HG03159 (cell line): ENCODE measurements at regions not wholly inside any gene's neighbourhood (a gene's known extent, or its start where the extent isn't known, plus 50 kb on each side); places are given as distances from the start of the nearest gene placed in this dataset.
A peak's percentile ranks its signal among the peaks of the same experiment; 100 is the strongest.

Experiments used
- ATAC-seq: cut with Tn5 transposase; IDR thresholded peaks from one replicate; pipeline ENCODE4 v1.9.1; 2021; ENCODE audit warnings: mild to moderate bottlenecking, moderate library complexity; ENCODE audit not compliant: unreplicated experiment

DNA sequence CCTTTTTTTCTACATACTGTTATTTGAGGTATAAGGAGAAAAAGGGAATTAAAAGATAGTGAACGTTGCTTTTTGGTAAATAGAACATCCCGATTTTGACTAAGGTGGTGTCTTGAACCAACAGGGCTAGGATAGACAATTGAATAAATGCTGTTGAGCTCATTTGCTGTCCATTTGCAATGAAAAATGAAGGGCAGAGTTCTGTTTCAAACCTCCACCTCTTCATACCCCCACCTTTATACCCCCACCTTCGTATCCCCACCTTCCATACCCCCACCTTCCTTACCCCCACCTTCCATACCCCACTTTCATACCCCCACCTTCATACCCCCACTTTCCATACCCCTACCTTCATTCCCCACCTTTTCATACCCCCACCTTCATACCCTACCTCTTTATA is 93.4 kb upstream of the NAA20 start:
- no peak for ATAC-seq

DNA sequence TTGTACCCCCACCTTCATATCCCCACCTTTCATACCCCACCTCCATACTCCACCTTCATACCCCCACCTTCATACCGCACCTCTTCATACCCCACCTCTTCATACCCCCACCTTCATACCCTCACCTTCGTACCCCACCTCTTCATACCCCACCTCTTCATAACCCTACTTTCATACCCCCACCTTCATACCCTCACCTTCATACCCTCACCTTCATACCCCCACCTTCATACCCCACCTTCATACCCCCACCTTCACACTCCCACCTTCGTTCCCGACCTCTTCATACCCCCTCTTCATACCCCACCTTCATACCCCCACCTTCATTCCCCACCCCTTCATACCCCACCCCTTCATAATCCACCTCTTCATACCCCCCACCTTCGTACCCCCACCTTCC is 92.9 kb upstream of the NAA20 start:
- ATAC-seq, result no peak

DNA sequence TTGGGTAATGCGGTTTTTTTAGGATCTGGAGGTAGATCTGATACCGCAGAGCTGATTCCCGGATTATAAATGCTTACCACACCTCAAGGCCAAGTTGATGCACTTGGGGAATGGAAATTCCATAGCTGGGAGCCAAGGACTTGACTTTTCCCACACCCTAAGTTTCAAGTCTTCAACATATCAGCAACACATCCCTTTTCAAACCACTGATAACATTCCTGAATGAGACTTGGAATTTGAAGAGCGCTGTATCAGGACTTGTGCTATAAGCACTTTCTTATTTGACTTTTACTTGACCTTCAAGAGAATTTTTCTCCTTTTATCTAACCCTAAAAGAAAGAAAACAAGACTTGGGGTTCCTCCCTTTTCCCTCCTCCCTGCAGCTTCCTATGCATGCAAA is 90.6 kb upstream of the NAA20 start:
- no peak for ATAC-seq

DNA sequence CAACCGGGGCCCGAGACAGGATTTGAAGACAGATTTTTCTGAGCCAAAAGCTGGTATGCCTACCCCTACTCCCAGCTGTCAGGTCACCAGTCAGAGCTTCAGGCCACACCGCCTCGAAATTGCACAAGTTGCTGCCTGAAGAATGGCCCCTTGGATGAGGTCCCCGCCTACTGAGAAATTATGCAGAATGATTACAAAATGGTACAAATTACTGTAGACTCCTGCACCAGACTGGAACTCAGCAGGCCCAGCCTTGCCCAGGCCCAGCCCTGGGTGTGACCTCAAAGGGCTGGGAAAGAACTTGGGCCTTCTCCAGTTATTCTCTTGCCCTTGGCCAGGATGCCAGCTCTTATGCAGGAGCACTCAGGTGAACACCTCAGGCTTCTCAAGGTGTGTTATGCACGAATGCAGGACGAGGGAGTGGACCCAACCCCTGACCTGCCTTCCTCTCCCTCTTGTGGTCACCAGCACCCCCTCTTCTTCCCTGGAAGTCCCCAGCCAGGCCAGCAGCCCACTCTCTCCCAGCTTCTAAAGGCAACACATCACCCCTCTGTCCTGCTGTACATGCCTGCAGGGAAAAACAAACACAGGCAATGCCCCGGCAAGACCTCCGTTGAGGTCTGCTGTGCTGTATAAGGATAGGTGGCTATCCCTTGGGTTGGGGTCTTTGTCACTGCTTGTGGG is 88.7 kb upstream of the NAA20 start:
- ATAC-seq, result no peak

DNA sequence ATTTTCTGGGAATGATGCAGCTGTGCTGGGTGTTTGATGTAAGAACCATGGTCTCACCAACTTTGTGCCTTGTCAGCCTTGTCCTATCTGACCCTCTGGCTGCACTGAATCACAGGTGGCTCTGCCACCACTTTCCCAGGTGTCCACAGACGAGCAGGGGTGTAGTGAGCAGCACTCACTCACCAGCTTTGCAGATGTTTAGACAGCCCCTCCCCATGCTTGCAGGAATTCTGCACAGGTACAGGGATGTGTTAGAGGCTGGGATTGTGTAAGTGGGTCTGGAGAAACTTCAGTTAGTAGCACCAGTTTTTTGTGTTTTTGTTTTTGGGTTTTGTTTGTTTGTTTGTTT is 88.2 kb upstream of the NAA20 start:
- no peak for ATAC-seq

DNA sequence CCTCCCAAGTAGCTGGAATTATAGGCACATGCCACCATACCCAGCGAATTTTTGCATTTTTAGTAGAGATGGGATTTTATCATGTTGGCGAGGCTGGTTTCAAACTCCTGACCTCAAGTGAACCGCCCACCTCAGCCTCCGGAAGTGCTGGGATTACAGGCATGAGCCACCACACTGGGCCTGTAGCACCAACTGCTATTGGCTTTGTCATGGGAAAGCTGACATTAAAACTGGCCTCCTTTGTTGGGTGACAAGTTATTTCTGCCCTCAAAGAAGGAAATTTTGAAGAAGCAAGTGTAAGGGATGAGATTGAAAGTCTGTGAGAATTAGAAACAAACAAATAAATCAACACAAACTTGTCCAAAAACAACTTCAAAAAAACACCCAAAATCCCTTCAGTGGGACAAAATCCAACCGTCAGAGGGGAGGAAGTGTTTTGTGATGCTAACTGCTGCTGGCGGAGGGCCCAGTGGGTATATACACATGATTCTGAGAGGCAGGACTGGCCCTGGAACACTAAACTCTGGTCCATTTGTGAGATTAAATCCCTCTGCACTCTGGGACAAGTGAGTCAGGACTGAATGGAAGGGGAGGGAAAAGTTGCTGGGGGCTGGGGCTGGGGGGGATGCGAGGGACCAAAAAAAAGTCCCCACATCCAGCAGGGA is 87.5 kb upstream of the NAA20 start:
- ATAC-seq, result no peak

DNA sequence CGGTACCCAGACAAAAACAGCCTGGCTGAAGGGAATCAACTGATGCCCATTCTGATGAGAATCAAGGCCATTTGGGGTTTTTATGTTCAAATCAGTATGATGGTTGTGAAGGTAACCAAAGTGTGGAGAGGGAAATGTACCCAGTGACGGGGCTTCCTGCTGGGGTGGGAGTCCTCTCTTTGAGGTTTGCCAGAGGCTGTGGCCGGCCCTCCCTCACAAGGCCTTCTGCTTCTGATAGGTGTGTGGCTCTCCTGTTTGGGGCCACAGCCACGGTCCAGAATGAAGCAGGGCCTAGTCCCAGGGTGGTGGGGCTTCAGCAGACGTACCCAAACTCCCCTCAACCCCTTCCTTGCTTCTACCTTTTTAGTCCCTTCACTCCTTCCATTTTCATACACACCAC is 86.7 kb upstream of the NAA20 start:
- no peak for ATAC-seq

DNA sequence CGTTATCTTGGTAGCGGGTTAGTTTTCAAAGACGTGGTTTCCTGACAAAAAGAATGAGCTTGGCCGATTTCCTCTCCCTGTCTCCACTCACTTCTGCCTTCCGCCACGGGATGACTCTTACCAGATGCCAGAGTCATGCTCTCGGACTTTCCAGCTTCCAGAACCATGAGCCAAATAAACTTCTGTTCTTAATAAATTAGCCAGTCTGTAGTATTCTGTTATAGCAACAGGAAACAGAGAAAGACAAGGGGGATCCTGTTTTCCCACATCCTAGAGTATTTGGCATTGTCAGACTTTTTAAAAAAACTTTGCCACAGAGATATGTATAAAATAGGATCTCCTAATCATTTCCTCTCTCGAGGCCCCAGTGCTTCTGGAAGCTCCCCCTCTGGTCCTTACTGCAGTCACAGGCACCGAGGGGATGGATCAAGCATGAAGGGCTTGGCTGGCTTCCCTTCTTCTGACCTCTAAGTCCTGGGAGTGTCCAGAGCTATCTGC is 84.9 kb upstream of the NAA20 start:
- no peak for ATAC-seq

DNA sequence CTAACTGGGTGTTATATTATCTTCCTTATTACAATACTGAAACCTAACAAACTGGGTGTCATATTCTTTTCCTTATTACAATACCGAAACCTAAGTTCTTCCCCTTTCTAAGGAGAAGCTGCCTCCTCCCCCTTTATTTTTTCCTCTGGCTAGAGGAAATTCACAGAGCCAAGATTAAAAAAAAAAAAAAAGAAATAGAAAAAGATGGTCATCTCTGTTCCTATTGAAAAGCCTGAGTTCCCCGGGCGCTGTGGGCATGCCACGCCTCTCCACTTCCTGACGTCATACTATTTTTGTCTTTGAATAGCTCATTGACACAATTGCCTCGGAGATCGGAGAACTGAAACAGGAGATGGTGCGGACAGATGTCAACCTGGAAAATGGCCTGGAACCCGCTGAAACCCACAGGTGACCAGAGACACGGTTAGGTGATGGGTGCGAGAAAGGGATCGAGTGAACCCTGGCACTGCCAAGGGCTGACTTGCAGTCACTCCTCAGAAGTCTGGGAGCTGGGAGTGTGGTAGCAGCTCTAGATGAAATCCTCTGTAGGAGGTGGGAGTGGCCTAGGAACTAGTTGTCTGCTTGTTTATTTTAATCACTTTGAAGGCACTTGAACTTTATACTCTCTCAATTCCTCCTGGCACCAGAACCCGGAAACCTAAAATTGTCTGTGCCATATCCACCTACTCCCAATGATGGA is 82.2 kb upstream of the NAA20 start:
- ATAC-seq, result no peak

DNA sequence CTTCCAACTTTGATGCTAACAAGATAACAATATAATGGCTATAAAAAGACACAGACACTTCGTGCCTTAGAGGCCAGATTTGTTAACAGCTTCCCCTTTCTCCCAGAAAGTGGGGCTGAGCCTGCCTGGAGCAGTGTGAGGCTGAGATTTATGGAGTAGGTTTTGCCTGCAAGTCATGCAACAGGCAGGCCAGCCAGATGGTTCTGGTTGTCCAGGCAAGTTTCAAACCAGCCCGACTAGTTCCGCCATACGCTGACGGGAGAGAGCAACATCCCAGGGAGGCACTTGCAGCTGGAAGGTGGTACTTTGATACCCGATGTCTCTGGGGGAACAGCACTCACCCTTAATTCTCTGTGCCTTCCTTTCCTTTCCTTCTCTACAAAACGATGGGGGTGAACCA is 81.3 kb upstream of the NAA20 start:
- no peak for ATAC-seq

DNA sequence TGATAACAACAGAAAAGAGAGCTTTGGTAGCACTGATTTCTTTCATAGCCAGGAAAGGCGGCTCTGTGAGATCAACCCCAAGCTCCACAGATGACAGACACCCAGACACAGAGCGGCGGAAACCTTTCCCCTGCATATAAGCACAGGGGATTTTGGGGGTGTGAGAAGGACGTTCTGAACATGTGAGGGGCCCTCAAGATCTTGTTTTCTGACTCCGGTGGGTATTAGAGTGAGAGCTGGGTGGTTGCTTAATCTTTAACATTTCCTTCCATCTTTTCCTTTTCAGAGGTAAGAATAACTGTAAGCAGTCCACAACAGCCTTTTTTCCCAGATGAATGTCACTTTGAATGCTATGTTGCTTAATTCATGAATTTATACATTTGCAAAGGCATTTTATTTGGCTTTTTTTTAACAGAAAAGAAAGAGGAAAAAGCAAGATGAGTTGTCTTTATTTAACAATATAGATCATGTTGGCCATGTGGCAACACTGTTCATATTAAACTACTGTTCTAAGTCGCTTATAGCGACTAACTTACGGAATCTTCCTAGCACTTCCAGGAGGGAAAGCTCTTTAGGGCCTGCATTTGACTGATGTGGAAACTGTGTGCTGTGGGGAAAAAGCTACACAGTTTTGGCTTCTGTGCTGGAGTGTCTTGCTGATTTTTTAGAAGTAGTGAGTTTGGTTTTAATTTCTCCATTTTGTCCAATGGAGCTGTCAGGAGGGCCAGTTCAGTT is 80.5 kb upstream of the NAA20 start:
- ATAC-seq, result no peak

DNA sequence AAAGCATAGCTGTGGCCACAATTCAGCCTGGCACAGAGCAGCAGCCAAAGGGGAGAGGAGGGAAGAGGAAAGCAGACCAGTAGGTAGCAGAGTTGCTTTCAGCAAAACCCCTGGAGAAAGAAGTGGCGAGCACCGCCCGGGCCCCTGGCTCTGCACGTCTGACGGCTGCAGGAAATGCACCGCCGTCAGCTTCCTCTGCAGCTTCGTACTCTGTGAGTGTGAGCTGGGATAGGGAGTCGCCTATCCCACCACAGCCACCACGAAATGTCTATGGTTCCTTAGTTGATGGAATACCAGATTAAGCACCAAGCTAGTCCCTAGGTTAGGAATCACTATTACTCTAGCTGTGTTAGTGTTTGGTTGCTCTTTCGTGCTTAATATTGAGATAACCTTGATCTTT is 79.9 kb upstream of the NAA20 start:
- no peak for ATAC-seq

DNA sequence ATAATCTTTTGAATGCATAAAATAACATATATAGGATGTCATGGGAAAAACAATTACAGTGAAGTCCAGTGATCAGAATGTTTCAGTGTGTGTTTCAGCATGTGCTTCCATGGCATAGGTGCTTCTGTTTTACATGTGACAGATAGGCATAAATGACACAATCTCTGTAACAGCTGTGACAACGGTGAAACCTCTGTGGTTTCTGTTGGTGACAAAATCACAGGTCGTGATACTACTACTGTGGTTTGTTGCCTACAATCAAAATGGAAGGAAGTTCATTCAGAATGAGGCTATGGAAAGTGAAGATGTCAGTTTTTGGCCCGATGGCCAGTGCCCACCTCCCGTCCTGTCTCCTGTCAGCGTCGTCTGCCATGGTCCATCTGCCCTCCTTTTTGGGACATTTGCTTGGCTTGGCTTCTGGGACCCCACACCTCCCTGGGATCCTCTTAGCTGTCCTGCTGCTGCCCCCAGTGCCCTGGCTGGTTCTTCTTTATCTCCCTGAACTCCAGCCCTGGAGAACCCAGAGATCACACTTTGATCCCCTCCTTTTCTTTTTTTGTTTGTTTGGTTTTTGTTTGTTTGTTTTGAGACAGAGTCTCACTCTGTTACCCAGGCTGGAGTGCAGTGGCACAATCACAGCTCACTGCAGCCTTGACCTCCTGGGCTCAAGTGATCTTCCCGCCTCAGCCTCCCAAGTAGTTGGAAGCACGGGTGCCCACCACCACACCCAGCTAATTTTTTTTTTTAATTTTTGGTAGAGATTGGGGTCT is 79.3 kb upstream of the NAA20 start:
- peak; percentile 94 for ATAC-seq

DNA sequence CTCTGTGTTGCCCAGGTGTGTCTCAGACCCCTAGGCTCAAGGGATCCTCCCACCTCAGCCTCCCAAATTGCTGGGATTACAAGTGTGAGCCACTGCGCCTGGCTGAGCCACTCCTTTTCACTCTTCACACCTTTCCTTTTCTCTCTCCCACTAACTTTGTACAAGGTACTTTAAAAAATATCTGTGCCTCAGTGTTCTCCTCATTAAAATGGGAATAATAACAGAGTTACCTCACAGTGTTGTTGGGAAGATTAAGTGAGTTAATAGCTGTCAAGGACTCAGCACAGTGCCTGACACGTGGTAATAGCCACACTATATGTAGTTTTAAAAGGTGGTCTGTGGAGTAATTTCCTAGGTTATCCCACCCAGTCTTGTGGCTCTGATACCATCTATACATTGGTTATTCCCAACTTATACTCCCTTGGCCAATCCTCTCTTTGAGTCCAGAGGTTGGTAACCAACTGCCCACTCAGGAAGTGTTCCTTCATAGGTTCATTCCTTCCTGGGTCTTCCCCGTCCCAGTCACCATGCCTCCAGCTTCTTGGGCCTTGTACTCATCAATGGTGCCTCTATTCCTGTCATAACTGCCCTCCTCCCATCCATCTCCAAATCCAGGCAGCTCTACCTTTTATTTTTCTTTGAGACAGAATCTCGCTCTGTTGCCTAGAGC is 78.6 kb upstream of the NAA20 start:
- ATAC-seq, result no peak

DNA sequence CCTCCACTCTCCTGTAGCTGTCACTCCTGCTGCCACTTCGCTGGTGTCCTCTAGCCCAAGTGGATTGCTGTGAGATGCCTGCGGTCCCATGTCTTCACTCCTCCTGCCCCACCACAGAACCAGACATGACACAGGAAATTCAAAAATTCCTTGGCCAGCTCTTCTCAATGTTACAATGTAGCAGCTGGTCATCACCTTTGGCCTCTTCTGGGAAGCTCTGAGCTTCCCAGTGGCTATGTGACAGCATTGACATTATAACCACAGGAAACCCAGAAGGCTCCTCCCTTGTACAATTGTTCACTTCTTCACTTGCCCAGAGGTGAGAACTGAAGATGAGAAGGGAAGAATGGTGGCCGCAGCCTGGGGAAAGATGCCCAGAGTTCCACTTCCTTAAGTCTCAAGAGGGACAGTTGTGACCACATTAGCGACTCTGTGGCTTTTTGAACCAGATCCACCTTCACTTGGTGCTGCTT is 76.1 kb upstream of the NAA20 start:
- no peak for ATAC-seq

DNA sequence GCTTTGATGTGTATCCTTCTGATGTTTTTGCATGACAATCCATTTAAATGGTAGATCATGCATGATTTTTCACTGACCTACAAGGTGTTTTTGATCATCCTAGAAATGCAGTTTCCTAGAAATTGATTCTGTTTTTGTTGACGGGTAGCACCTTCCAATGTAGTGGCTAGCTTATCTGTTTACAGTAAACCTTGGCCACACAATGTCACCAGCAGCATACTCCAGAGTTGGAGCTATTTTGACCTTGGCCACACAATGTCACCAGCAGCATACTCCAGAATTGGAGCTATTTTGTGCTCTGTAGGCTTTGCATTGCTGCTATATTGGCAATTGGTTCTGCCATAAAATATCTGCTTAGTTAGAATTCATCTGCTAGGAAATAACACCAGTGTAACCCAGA is 74.6 kb upstream of the NAA20 start:
- ATAC-seq, result no peak

DNA sequence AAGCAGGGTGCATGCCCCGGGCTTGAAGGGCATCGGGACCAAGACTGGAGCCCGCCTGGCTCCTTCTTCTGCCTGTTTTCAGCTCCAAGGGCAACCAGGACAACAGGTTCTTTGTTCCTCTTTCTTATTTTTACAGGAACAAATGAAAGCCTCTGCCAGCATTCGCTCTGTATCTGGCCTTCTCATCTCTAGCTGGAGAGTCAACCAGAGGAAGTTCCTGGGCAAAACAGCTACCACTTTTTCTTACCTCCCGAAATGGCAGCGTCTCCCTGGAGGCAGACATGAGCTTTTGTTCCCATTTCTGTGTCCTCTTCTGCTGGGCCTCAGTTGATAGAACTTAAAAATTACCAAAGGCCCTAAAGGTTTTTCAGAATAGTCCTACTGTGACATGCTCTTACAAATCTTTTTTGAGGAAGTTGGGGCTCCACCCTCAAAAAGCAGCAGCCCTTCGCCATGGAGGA is 74.1 kb upstream of the NAA20 start:
- no peak for ATAC-seq

DNA sequence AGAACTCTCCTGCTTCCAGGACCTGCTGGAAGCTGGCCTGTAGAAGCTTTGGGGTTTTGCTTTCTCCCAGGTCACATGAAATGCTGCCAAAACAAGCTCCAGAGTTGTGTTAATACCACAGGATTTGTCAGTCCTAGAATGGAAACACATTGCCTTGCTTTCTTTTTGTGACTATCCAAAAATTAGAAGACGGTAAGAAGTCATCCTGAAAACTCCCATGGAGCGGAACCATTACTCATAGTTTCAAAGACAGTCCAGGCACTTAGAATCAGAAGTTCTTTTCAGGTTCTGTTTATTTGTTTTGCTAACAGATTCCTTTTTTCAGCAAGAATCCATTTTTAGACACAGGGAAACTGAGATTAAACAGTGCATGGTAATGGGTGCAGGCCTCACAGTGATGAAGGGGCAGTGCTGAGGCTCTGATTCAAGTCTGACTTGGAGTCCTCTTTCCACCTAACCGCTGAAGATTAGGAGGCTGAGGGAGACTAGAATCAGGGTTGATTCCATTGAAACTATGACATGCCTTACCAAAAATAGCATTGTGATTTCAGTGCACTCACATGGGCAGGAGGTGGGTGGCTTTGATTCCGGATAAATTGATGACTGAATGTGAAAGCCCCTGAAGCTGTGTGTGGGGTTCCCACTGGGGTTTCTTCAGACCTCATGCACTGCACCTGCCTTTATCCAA is 72.2 kb upstream of the NAA20 start:
- ATAC-seq, result peak; percentile 44
